GM20431 (cell line): ENCODE measurements at regions not wholly inside any gene's neighbourhood (a gene's known extent, or its start where the extent isn't known, plus 50 kb on each side); places are given as distances from the start of the nearest gene placed in this dataset.

ENCODE experiments used
- in situ Hi-C: fragments of 300-500 bp; cut with MseI, MboI; formaldehyde crosslinking; loops from one replicate; pipeline ENCODE4 v1.15.0; 2020; ENCODE audit warnings: low sequenced_read_pairs; ENCODE audit not compliant: unreplicated experiment

DNA sequence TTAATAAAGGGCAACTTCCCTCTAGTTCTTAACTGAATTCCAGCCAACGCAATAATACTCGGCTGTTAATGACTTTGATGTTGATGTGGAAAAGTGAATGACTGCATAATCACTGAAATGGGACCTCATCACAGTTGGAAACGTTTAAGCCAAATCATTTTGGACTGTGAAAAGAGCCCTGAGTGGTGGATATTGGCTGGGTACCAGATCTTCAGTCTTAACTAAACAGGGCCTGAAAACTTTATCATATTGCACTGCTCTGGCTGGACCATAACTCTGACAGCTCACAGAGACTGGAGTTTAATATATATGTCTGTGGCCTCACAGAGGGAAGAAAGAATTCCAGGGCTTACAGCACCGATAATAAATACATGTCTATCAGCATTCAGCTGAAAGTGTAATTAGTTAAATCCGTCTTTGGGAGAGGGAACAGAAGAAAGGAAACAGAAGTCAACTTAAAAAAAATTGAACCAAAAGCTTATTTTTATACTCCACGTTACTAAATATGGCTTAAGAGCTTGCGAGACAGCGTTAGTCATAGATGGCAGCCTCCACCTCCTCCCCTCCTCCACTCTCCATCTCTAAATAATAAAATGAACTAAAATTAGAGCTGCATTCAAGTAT, 222.3 kb upstream of the CDIN1 start:
- in situ Hi-C loops = loop anchor here (25.0 kb wide), 1 partner anchor 95 kb away; no protein-coding TSS in a partner anchor

DNA sequence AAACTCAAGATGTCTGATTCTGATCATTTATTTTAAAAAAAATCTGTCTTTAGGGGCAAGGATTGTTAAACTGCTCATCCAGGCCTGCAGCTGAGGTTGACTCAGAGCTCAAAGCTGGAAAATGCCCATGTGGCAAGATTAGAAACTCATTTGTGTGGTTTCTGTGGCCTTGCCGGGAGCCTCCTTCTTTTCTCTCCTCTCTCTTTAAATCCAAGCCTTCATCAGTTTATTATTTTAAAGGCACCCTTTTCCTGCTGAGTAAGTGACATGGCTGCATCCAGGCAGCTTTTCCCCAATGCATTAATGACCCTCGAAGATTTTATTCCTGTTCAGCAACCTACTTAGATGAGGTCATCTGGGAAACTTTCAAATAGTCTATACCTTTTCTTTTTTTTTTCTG, 221.3 kb upstream of the CDIN1 start:
- in situ Hi-C loops = loop anchor here (25.0 kb wide), 1 partner anchor 96 kb away; no protein-coding TSS in a partner anchor

DNA sequence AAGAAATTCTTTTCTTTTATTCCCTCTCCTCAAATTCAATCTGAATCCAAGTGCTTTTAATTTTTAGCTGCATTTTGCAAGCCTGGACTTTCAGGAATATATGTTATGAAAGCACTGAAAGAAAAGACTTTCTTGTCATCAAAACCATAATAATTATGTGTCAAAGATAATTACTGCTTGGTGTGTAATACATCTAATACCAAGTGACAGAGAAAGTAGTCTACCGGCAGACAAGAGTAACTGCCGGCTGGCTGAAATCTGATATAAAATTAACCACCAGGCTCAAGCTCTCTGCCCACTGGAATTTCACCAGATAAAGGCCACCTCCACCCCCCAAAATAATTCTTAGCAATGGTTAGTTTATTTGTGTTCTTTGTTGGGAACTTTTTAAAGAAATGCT, 220.9 kb upstream of the CDIN1 start:
- in situ Hi-C loops = loop anchor here (25.0 kb wide), 1 partner anchor 96 kb away; no protein-coding TSS in a partner anchor

- in situ Hi-C loops = loop anchor here (25.0 kb wide), 1 partner anchor 97 kb away; no protein-coding TSS in a partner anchor
These were observed 220.1 kb upstream of the CDIN1 start for GRCh38 chr15:36359286-36359685.

DNA sequence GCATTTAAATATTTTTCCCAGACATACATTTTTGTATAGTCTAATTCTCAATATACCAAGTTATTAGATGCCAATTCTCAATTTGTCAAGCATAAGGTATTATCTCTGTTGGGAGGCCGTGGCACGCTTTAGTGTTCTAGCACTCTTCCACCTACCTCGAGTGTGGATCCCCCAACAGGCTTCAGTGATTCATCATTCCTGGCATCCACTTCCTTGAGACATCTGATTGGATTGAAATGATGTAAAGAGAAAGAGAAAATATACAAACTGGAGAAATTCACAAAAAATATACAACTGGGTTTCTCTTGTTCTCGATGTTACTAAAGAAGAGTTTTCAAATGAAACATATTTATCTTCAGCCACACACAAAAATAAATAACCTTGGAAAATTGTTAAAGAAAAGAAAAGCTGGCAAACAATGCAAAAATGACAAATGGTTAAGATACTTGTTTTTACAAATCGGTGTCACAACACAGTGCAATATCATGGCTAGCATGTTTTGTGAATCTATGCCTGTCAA, 218.0 kb upstream of the CDIN1 start:
- in situ Hi-C loops = loop anchor here (25.0 kb wide), 1 partner anchor 99 kb away; no protein-coding TSS in a partner anchor

GRCh38 chr15:36362509-36362915, 216.9 kb upstream of the CDIN1 start:
- in situ Hi-C loops = loop anchor here (25.0 kb wide), 1 partner anchor 100 kb away; no protein-coding TSS in a partner anchor

DNA sequence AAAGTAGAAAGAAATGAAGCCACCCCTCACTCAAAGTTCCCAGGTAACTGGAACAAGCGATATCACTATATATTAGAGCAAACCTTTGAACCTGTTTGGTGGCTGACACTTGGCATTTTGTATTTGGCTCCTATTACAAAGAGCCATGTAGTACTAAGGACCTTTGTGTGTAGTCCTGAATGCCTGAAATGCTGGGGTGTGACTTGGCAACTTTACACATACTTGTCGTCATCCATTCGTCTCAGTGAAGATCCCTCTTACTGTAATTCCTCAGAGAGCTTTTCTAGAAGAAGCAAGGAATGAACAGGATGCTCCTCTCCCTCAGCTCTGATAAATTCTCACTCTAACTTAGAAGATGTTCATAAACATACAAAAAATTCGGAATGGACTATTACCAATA, 216.1 kb upstream of the CDIN1 start:
- in situ Hi-C loops = loop anchor here (25.0 kb wide), 1 partner anchor 101 kb away; no protein-coding TSS in a partner anchor

DNA sequence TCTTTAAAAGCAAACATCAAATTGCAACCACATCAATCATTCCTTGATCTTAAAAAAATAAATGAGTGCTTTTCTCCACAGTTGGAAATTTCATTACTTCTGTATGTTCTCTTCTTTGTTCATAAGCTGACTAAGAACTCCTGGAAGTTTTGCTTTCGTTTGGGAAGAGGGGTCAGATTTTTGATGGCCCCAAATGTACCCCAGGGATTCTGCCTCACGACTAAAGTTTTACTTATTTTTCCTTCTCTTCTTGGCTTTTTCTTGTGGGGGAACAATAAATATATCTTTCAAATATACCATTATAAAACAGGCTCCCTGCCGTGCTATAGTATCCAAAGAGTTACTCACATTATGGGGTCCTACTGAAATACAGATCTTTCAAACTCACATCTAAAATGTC, 215.0 kb upstream of the CDIN1 start:
- in situ Hi-C loops = loop anchor here (25.0 kb wide), 1 partner anchor 102 kb away; no protein-coding TSS in a partner anchor

GRCh38 chr15:36365963-36366362, 213.5 kb upstream of the CDIN1 start:
- in situ Hi-C loops = loop anchor here (25.0 kb wide), 1 partner anchor 104 kb away; no protein-coding TSS in a partner anchor

DNA sequence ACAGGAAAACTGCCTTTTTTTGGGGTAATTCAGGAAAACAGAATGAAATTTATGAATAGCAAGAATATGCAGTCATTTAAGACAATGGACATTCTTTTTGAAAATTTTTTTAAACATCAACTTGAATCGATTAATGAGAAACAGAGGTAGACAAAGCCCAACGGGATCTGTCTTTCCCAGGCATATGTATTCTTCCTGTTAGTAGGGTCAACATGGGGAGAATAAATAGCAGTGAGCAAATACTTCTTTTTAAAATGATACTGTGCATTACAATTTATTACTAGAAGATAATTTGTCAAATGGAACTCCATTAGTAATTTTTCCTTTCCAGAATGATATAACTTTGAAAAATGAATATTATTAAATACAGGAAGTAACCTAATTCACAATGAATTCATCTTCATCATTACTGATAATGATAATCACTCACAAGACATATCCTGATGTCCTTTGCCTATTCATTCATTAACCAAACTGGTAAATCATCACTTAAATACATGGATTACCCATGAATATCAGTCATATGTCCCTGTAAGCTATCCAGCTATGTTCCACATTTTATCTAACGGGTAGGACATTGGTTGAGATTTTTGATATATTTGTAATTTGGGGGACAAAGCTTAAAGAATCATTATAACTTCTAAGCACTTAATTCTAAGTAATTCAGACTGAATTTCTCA, 209.2 kb upstream of the CDIN1 start:
- in situ Hi-C loops = loop anchor here (25.0 kb wide), 1 partner anchor 108 kb away; no protein-coding TSS in a partner anchor

- in situ Hi-C loops = loop anchor here (25.0 kb wide), 1 partner anchor 108 kb away; no protein-coding TSS in a partner anchor
These were observed 208.7 kb upstream of the CDIN1 start for GRCh38 chr15:36370731-36371112.

DNA sequence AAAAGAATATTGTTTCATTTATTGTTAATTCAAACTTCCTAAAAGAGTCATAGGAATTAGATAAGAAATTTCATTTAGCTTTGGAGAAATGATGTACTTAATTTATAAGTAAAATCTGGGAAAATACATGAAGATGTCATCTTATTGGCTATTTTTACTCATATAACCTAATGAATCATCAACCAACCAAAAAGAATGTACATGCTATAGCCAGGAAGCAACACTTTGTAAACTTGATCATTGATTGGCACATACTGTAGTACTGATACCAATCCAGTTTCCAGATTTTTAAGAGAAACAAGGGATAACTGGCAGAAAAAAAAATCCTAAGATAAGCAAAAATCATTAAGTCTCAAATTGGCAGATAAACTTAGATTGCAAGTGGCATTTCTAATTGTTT, 207.9 kb upstream of the CDIN1 start:
- in situ Hi-C loops = loop anchor here (25.0 kb wide), 1 partner anchor 109 kb away; no protein-coding TSS in a partner anchor

GRCh38 chr15:36372968-36373367, 206.5 kb upstream of the CDIN1 start:
- in situ Hi-C loops = loop anchor here (25.0 kb wide), 1 partner anchor 111 kb away; no protein-coding TSS in a partner anchor

DNA sequence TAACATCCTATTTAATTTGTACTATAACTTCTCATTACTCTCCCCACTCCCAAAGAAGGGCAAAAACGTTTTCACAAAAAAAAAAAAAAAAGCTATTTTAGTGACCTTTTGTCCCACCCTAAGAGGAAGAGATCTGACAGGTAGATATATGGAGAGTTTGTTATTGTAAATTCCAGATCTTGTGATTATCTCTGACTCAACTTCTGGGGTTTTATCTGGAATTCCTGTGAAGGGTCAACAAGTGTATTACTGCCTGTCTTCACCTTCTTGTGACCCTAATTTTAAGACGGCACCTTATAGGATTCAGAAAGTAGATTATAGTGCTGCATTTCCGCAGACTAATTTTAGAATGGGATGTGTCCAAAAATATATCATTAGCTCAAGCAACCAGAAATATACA, 205.9 kb upstream of the CDIN1 start:
- in situ Hi-C loops = loop anchor here (25.0 kb wide), 1 partner anchor 111 kb away; no protein-coding TSS in a partner anchor

GRCh38 chr15:36389107-36389506, 190.3 kb upstream of the CDIN1 start:
- in situ Hi-C loops = no loop called here

- in situ Hi-C loops = no loop called here
These were observed 188.9 kb upstream of the CDIN1 start for GRCh38 chr15:36390491-36390890.

DNA sequence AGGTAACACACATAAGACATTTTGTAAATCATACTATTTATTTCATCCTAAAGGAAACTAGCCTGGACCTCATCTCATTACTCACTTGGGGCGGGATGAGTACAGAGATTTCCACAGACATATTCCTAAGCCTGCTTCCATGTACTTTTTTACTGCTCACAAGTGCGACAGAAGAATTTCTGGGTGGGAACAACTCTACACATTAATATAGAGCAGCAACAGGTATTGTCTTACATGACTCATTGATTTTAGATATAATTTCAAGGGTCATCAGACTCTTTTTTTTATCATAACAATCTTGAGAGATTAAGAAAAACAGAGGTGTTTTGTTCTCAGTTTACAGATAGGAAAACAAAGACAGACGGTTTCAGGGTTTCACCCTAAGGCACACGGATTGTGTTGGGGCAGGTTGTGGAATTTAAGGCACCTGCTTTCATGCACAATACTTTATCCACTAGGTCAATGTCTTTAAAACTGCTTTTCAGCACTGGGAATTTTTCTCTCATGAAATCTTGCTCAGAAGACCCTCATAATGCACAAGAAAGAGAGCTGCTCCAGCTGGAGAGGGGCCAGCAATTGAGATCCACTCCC, 186.7 kb upstream of the CDIN1 start:
- in situ Hi-C loops = no loop called here

DNA sequence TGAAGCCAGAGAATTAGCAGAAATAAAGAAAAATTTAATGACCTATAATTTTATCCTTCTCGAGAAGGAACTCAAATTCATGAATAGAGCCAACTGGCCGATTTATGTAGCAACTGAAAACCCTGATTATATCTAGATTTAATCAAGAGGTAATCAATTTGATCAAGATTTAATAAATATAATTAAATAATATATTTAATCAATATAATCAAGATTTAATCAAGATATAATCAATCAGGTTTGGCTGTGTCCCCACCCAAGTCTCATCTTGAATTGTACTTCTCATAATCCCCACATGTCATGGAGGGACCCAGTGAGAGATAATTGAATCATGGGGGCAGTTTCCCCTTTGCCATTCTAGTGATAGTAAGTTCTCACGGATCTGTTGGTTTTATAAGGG, 181.2 kb upstream of the CDIN1 start:
- in situ Hi-C loops = no loop called here

DNA sequence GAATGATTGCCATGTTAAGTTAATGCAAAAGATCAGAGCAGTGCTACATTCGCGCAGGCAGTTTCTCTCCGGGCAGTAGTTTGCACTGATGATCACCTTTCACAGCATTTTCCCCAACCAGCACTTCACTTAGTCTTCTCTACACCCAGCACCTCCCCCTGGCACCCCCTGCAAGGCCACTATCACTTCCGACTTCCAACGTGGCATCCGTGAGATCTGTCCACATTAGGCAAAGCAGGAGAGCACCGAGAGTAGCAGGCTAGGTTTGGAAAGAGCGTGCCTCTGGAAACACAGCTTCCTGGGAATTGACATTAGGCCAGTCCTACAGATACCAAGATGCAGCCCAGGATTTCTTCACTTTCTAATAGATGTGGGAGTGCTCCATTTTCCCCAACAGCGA, 180.2 kb upstream of the CDIN1 start:
- in situ Hi-C loops = no loop called here

GRCh38 chr15:36400936-36401585, 178.4 kb upstream of the CDIN1 start:
- in situ Hi-C loops = no loop called here
